GM12864 (cell line): ENCODE measurements at regions not wholly inside any gene's neighbourhood (a gene's known extent, or its start where the extent isn't known, plus 50 kb on each side); places are given as distances from the start of the nearest gene placed in this dataset.

Experiments used
- DNase-seq: peaks from one replicate; pipeline ENCODE4 v3.0.0-alpha.2; 2011; ENCODE audit warnings: low read depth
- H3K4me3 ChIP-seq: 2 replicates; pipeline ENCODE4 v1.5.1; 2011; ENCODE audit warnings: mild to moderate bottlenecking, low read depth, low read length, control low read depth
- CTCF ChIP-seq: IDR thresholded peaks from 2 replicates; pipeline ENCODE4 v1.5.1; 2011; ENCODE audit warnings: low read depth, mild to moderate bottlenecking, moderate library complexity, low read length, control low read depth, inconsistent platforms; ENCODE audit errors: missing control alignments

- H3K4me3 ChIP-seq, result no peak overlapping the region
- no peak for DNase-seq
- TF ChIP-seq CTCF, result no peak
Measured at GRCh38 chr14:42703501-42703900, 1096.8 kb downstream of the LRFN5 start.

GRCh38 chr14:42687421-42687820 lies 1080.7 kb downstream of the LRFN5 start:
- TF ChIP-seq CTCF, result no peak
- no peak for DNase-seq
- no peak overlapping the region for H3K4me3 ChIP-seq

- TF ChIP-seq CTCF, result no peak
- no peak overlapping the region for H3K4me3 ChIP-seq
- DNase-seq, result no peak
Measured at GRCh38 chr14:42683707-42684106, 1077.0 kb downstream of the LRFN5 start.

GRCh38 chr14:42676636-42677035 lies 1070.0 kb downstream of the LRFN5 start:
- TF ChIP-seq CTCF, result no peak
- H3K4me3 ChIP-seq, result no peak overlapping the region
- DNase-seq, result no peak

GRCh38 chr14:42673963-42674362 lies 1067.3 kb downstream of the LRFN5 start:
- no peak overlapping the region for H3K4me3 ChIP-seq
- no peak for DNase-seq
- no peak for TF ChIP-seq CTCF

- TF ChIP-seq CTCF, result no peak
- H3K4me3 ChIP-seq, result no peak overlapping the region
- DNase-seq, result no peak
Measured at GRCh38 chr14:42671636-42672035, 1065.0 kb downstream of the LRFN5 start.

- DNase-seq, result no peak
- TF ChIP-seq CTCF, result no peak
- H3K4me3 ChIP-seq, result no peak overlapping the region
Measured at GRCh38 chr14:42665083-42665482, 1058.4 kb downstream of the LRFN5 start.
